ENCODE measurements at regions not wholly inside any gene's neighbourhood (a gene's known extent, or its start where the extent isn't known, plus 50 kb on each side); places are given as distances from the start of the nearest gene placed in this dataset.

DNA sequence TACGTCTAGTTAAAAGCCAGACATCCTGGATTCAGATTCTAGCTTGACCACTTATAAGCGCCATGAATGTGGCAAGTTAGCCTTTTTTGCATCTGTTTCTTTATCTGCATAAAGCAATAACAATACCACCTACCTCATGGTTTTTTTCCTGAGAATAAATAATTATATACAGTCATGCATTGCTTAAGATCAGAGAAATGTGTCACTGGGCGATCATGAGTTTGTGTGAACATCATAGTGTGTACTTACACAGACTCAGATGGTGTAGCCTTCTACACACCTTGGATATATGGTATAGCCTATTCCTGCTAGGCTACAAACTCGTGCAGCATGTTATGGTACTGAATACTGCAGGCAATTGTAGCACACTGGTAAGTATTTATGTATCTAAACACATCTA is 84.7 kb upstream of the PELI1 start:
- no peak for TF ChIP-seq EZH2 (IDR thresholded peaks at IDR 0.05; ENCODE audit: borderline replicate concordance)
- TF ChIP-seq, protein P1, sequence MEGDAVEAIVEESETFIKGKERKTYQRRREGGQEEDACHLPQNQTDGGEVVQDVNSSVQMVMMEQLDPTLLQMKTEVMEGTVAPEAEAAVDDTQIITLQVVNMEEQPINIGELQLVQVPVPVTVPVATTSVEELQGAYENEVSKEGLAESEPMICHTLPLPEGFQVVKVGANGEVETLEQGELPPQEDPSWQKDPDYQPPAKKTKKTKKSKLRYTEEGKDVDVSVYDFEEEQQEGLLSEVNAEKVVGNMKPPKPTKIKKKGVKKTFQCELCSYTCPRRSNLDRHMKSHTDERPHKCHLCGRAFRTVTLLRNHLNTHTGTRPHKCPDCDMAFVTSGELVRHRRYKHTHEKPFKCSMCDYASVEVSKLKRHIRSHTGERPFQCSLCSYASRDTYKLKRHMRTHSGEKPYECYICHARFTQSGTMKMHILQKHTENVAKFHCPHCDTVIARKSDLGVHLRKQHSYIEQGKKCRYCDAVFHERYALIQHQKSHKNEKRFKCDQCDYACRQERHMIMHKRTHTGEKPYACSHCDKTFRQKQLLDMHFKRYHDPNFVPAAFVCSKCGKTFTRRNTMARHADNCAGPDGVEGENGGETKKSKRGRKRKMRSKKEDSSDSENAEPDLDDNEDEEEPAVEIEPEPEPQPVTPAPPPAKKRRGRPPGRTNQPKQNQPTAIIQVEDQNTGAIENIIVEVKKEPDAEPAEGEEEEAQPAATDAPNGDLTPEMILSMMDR (IDR thresholded peaks at IDR 0.05; ENCODE audit: poor library complexity) = no peak
